DOHH2 (cell line): ENCODE measurements at regions not wholly inside any gene's neighbourhood (a gene's known extent, or its start where the extent isn't known, plus 50 kb on each side); places are given as distances from the start of the nearest gene placed in this dataset.

Experiments
- H3F3A ChIP-seq: fragments of 200-600 bp; sonication (generic), shearing (Covaris generic); 2 replicates; pipeline ENCODE4 v1.6.0; 2016; ENCODE audit warnings: antibody characterized with exemption, mild to moderate bottlenecking; ENCODE audit not compliant: control insufficient read depth, insufficient read depth
- H3K27ac ChIP-seq: fragments of 200-600 bp; sonication (generic); 2 replicates; pipeline ENCODE4 v1.5.1; 2014; ENCODE audit warnings: low read depth, mild to moderate bottlenecking, low read length, moderate library complexity
- H3K27me3 ChIP-seq: fragments of 200-600 bp; sonication (generic); 2 replicates; pipeline ENCODE4 v1.6.1; 2014; ENCODE audit warnings: mild to moderate bottlenecking, low read length, mixed read lengths; ENCODE audit not compliant: control insufficient read depth
- H3K36me3 ChIP-seq: fragments of 200-600 bp; sonication (generic); 2 replicates; pipeline ENCODE4 v1.6.1; 2014; ENCODE audit warnings: mild to moderate bottlenecking, low read length, moderate library complexity, mixed read lengths; ENCODE audit not compliant: control insufficient read depth
- H3K4me1 ChIP-seq: fragments of 200-600 bp; sonication (generic); 2 replicates; pipeline ENCODE4 v1.6.1; 2014; ENCODE audit warnings: mild to moderate bottlenecking, low read length, mixed read lengths; ENCODE audit not compliant: control insufficient read depth
- H3K4me2 ChIP-seq: fragments of 200-600 bp; sonication (generic); 2 replicates; pipeline ENCODE4 v1.6.0; 2014; ENCODE audit warnings: mild to moderate bottlenecking, low read length, moderate library complexity
- H3K4me3 ChIP-seq: fragments of 200-600 bp; sonication (generic); 2 replicates; pipeline ENCODE4 v1.5.1; 2014; ENCODE audit warnings: mild to moderate bottlenecking, low read length, mixed read lengths
- H3K79me2 ChIP-seq: fragments of 200-600 bp; sonication (generic); 2 replicates; pipeline ENCODE4 v1.6.1; 2014; ENCODE audit warnings: mild to moderate bottlenecking, low read length, mixed read lengths; ENCODE audit not compliant: control insufficient read depth
- H3K9me2 ChIP-seq: fragments of 200-600 bp; sonication (generic); replicated peaks from 2 replicates; pipeline ENCODE4 v1.6.1; 2014; ENCODE audit warnings: mild to moderate bottlenecking, low read length, mixed read lengths; ENCODE audit not compliant: control insufficient read depth
- H3K9me3 ChIP-seq: fragments of 200-600 bp; sonication (generic); 2 replicates; pipeline ENCODE4 v1.6.1; 2014; ENCODE audit warnings: antibody characterized with exemption, low read length, mixed read lengths; ENCODE audit not compliant: control insufficient read depth, insufficient read depth
- H4K20me1 ChIP-seq: fragments of 200-600 bp; sonication (generic); 2 replicates; pipeline ENCODE4 v1.6.0; 2014; ENCODE audit warnings: low read depth, mild to moderate bottlenecking, antibody characterized with exemption, low read length, moderate library complexity; ENCODE audit not compliant: control insufficient read depth, insufficient read depth
- CTCF ChIP-seq: fragments of 200-600 bp; sonication (generic); IDR thresholded peaks from one replicate; pipeline ENCODE4 v1.5.1; 2014; ENCODE audit warnings: antibody characterized with exemption, mild to moderate bottlenecking, low read depth, low read length; ENCODE audit not compliant: poor library complexity, severe bottlenecking
- EZH2phosphoT487 ChIP-seq: fragments of 200-600 bp; sonication (generic); IDR thresholded peaks from 2 replicates; pipeline ENCODE4 v1.6.1; 2017; ENCODE audit warnings: borderline replicate concordance, mild to moderate bottlenecking, antibody characterized with exemption, low read length, moderate library complexity, mixed read lengths

GRCh38 chr7:41910940-41911600 lies 208.2 kb upstream of the INHBA start:
- no peaks in the 10 kb centered on the region for H3K79me2 ChIP-seq
- H3K4me2 ChIP-seq, result no peak overlapping the region
- H3K9me3 ChIP-seq, result no peaks in the 10 kb centered on the region
- no peaks in the 10 kb centered on the region for H4K20me1 ChIP-seq
- no peak for TF ChIP-seq CTCF
- TF ChIP-seq EZH2phosphoT487, result no peak
- H3K36me3 ChIP-seq, result no peaks in the 10 kb centered on the region
- H3K27ac ChIP-seq, result no peak overlapping the region
- no peaks in the 10 kb centered on the region for H3K9me2 ChIP-seq
- H3K4me1 ChIP-seq, result peaks cover 4% of the 10 kb centered on the region; the same call in 1 of the 2 replicates
- peaks cover 4% of the 10 kb centered on the region; the same call in 1 of the 2 replicates for H3K27me3 ChIP-seq
- no peaks in the 10 kb centered on the region for H3F3A ChIP-seq
- H3K4me3 ChIP-seq, result no peak overlapping the region

- Histone ChIP-seq H3K4me2 (no peak overlapping the region), H4K20me1 (no peaks in the 10 kb centered on the region), H3K9me2 (no peaks in the 10 kb centered on the region), H3K27ac (no peak overlapping the region), H3K36me3 (no peaks in the 10 kb centered on the region), H3K79me2 (no peaks in the 10 kb centered on the region), H3F3A (no peaks in the 10 kb centered on the region), H3K9me3 (peaks cover 9% of the 10 kb centered on the region; the same call in 1 of the 2 replicates), H3K4me3 (no peak overlapping the region), H3K27me3 (no peaks in the 10 kb centered on the region), H3K4me1 (peaks cover 4% of the 10 kb centered on the region; the same call in 1 of the 2 replicates)
- TF ChIP-seq EZH2phosphoT487 (no peak), CTCF (no peak)
Measured at GRCh38 chr7:41907444-41907843, 204.6 kb upstream of the INHBA start.

GRCh38 chr7:41900532-41900931 lies 197.6 kb upstream of the INHBA start:
- no peaks in the 10 kb centered on the region for H3K36me3 ChIP-seq
- 0 out of 2 replicates have a peak, but pooled peaks cover 3% of the 10 kb centered on the region for H3K27me3 ChIP-seq
- H4K20me1 ChIP-seq, result no peaks in the 10 kb centered on the region
- H3K27ac ChIP-seq, result no peak overlapping the region
- H3F3A ChIP-seq, result no peaks in the 10 kb centered on the region
- no peaks in the 10 kb centered on the region for H3K4me1 ChIP-seq
- H3K4me3 ChIP-seq, result no peak overlapping the region
- no peaks in the 10 kb centered on the region for H3K79me2 ChIP-seq
- H3K9me2 ChIP-seq, result no peaks in the 10 kb centered on the region
- no peak overlapping the region for H3K4me2 ChIP-seq
- peaks cover 11% of the 10 kb centered on the region; the same call in 1 of the 2 replicates for H3K9me3 ChIP-seq
- TF ChIP-seq EZH2phosphoT487 (no peak), CTCF (no peak)
